Lower leg skin (tissue), 3 donors: ENCODE measurements at regions not wholly inside any gene's neighbourhood (a gene's known extent, or its start where the extent isn't known, plus 50 kb on each side); places are given as distances from the start of the nearest gene placed in this dataset.

Experiments used
- CTCF ChIP-seq, 3 donors: fragments of 450-650 bp; IDR thresholded peaks; one replicate each; pipeline ENCODE4 v1.5.1; 2016; ENCODE audit warnings: antibody characterized with exemption in 3 of 3, mild to moderate bottlenecking in 3 of 3, moderate library complexity in 2 of 3
- POLR2A ChIP-seq, 2 donors: fragments of 450-650 bp; IDR thresholded peaks; one replicate each; pipeline ENCODE4 v1.6.1; 2016 to 2017; ENCODE audit warnings: antibody characterized with exemption in 2 of 2, mild to moderate bottlenecking in 1 of 2, moderate library complexity in 1 of 2

- no peak for TF ChIP-seq POLR2A (IDR thresholded peaks at IDR 0.05)
- no peak for TF ChIP-seq CTCF (IDR thresholded peaks at IDR 0.05)
Measured at GRCh38 chrX:99271641-99272040, 1138.4 kb downstream of the PCDH19 start.
